ENCODE measurements at regions not wholly inside any gene's neighbourhood (a gene's known extent, or its start where the extent isn't known, plus 50 kb on each side); places are given as distances from the start of the nearest gene placed in this dataset.

DNA sequence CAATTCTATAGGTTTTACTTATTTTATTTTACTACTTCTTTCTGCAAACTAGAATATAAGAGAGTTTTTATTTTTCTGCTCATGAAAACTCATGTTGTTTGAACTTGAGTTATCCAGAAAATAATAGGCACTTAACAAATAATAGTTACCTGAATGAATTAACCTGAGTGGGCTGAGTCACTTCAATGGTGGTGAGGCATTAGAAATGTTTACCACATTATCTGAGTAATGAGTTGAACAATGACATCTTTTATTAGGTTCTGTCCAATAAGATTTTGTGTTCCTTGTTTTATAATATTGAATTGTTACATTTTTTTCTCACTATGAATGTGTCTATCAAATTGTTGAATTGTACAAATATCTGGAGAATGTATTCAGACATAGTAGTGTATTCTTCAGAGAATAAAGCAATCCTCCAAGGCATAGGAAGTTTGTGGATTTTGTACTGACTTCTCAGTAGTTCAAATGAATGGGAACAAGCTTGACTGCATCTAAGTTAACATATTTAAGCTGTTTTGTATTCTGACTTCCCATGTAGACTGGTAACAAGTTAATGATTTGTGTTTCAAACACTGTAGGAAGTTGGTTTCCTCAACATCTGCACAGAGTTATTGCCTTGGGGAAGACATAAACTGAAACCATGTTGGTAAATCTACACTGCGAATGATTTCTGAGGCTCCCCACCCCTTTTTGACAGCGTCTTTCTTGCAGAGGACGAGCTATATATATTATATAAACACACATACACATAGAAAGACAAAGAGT is 1808.9 kb upstream of the TENM3 start:
- peaks cover 7% of the 10 kb centered on the region for H3K4me1 Mint-ChIP-seq
- TF ChIP-seq, protein P1, sequence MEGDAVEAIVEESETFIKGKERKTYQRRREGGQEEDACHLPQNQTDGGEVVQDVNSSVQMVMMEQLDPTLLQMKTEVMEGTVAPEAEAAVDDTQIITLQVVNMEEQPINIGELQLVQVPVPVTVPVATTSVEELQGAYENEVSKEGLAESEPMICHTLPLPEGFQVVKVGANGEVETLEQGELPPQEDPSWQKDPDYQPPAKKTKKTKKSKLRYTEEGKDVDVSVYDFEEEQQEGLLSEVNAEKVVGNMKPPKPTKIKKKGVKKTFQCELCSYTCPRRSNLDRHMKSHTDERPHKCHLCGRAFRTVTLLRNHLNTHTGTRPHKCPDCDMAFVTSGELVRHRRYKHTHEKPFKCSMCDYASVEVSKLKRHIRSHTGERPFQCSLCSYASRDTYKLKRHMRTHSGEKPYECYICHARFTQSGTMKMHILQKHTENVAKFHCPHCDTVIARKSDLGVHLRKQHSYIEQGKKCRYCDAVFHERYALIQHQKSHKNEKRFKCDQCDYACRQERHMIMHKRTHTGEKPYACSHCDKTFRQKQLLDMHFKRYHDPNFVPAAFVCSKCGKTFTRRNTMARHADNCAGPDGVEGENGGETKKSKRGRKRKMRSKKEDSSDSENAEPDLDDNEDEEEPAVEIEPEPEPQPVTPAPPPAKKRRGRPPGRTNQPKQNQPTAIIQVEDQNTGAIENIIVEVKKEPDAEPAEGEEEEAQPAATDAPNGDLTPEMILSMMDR (IDR thresholded peaks at IDR 0.05): no peak
- H3K4me3 Mint-ChIP-seq: no peak overlapping the region
- no CpG with 5 or more reads among the region's 3 CpGs for WGBS (ENCODE audit: insufficient coverage)
- no peaks in the 10 kb centered on the region for H3K36me3 Mint-ChIP-seq
- H3K4me1 ChIP-seq (ENCODE audit: control insufficient read depth in 1 of 2, insufficient read depth in 2 of 2, low read length in 2 of 2): no peaks in the 10 kb centered on the region
- no peak overlapping the region for H2AFZ ChIP-seq (ENCODE audit: insufficient read depth, low read depth, low read length, poor library complexity, severe bottlenecking)
- no peaks in the 10 kb centered on the region for H4K20me1 ChIP-seq (ENCODE audit: insufficient read depth, low read length)
- no peak overlapping the region for H3K4me3 ChIP-seq (replicated peaks in 1 of 3; ENCODE audit: low read depth in 2 of 3, low read length in 3 of 3)
- intact Hi-C loops (cut with micrococcal nuclease): no loop called here
- peaks cover 0 to 6% of the 10 kb centered on the region in 2 donors for H3K9me3 ChIP-seq (replicated peaks in 1 of 2; ENCODE audit: control insufficient read depth in 1 of 2, insufficient read depth in 1 of 2, low read length in 2 of 2)
- no peaks in the 10 kb centered on the region for H3K79me2 ChIP-seq (ENCODE audit: insufficient read depth, low read length)
- no peaks in the 10 kb centered on the region for H3K27me3 ChIP-seq (ENCODE audit: control insufficient read depth in 2 of 2, insufficient read depth in 2 of 2, low read length in 2 of 2)
- H3K36me3 ChIP-seq (replicated peaks in 1 of 2; ENCODE audit: control insufficient read depth in 1 of 2, insufficient read depth in 2 of 2, low read length in 2 of 2): no peaks in the 10 kb centered on the region
- no peak overlapping the region for H3K9ac ChIP-seq (ENCODE audit: insufficient read depth, low read length, poor library complexity, severe bottlenecking)
- no peak overlapping the region for H3K4me2 ChIP-seq (replicated peaks; ENCODE audit: extremely low read depth, low read length, poor library complexity, severe bottlenecking)
- no peak for DNase-seq
- H3K27me3 Mint-ChIP-seq (ENCODE audit: low read depth in 3 of 3): peaks cover 0 to 3% (median 2%) of the 10 kb centered on the region in 3 donors
- H3K27ac Mint-ChIP-seq: no peak overlapping the region
- peaks cover 0 to 9% (median 0%) of the 10 kb centered on the region in 7 donors for H3K9me3 Mint-ChIP-seq
- H3K27ac ChIP-seq (ENCODE audit: low read depth in 1 of 2, low read length in 2 of 2): no peak overlapping the region

GRCh38 chr4:180436361-180436760 is 1806.8 kb upstream of the TENM3 start:
- Histone ChIP-seq H3K4me1 (ENCODE audit: control insufficient read depth in 1 of 2, insufficient read depth in 2 of 2, low read length in 2 of 2) (no peaks in the 10 kb centered on the region), H2AFZ (ENCODE audit: insufficient read depth, low read depth, low read length, poor library complexity, severe bottlenecking) (no peak overlapping the region), H3K27me3 (ENCODE audit: control insufficient read depth in 2 of 2, insufficient read depth in 2 of 2, low read length in 2 of 2) (no peaks in the 10 kb centered on the region), H3K4me2 (replicated peaks; ENCODE audit: extremely low read depth, low read length, poor library complexity, severe bottlenecking) (no peak overlapping the region), H3K79me2 (ENCODE audit: insufficient read depth, low read length) (no peaks in the 10 kb centered on the region), H3K9me3 (replicated peaks in 1 of 2; ENCODE audit: control insufficient read depth in 1 of 2, insufficient read depth in 1 of 2, low read length in 2 of 2) (peaks cover 0 to 6% of the 10 kb centered on the region in 2 donors), H4K20me1 (ENCODE audit: insufficient read depth, low read length) (no peaks in the 10 kb centered on the region), H3K9ac (ENCODE audit: insufficient read depth, low read length, poor library complexity, severe bottlenecking) (no peak overlapping the region), H3K27ac (ENCODE audit: low read depth in 1 of 2, low read length in 2 of 2) (no peak overlapping the region), H3K36me3 (replicated peaks in 1 of 2; ENCODE audit: control insufficient read depth in 1 of 2, insufficient read depth in 2 of 2, low read length in 2 of 2) (no peaks in the 10 kb centered on the region), H3K4me3 (replicated peaks in 1 of 3; ENCODE audit: low read depth in 2 of 3, low read length in 3 of 3) (no peak overlapping the region)
- peaks cover 7% of the 10 kb centered on the region for H3K4me1 Mint-ChIP-seq
- no peak for DNase-seq
- WGBS (ENCODE audit: insufficient coverage): no CpG with 5 or more reads among the region's 1 CpG
- H3K27ac Mint-ChIP-seq: no peak overlapping the region
- TF ChIP-seq, protein P1 (IDR thresholded peaks at IDR 0.05): no peak
- H3K27me3 Mint-ChIP-seq (ENCODE audit: low read depth in 3 of 3): peaks cover 0 to 3% (median 0%) of the 10 kb centered on the region in 3 donors
- intact Hi-C loops (cut with micrococcal nuclease): no loop called here
- H3K36me3 Mint-ChIP-seq: no peaks in the 10 kb centered on the region
- H3K4me3 Mint-ChIP-seq: no peak overlapping the region
- peaks cover 0 to 9% (median 0%) of the 10 kb centered on the region in 7 donors for H3K9me3 Mint-ChIP-seq

All from CD14-positive monocyte (primary cell).